ENCODE measurements at regions not wholly inside any gene's neighbourhood (a gene's known extent, or its start where the extent isn't known, plus 50 kb on each side); places are given as distances from the start of the nearest gene placed in this dataset.

DNA sequence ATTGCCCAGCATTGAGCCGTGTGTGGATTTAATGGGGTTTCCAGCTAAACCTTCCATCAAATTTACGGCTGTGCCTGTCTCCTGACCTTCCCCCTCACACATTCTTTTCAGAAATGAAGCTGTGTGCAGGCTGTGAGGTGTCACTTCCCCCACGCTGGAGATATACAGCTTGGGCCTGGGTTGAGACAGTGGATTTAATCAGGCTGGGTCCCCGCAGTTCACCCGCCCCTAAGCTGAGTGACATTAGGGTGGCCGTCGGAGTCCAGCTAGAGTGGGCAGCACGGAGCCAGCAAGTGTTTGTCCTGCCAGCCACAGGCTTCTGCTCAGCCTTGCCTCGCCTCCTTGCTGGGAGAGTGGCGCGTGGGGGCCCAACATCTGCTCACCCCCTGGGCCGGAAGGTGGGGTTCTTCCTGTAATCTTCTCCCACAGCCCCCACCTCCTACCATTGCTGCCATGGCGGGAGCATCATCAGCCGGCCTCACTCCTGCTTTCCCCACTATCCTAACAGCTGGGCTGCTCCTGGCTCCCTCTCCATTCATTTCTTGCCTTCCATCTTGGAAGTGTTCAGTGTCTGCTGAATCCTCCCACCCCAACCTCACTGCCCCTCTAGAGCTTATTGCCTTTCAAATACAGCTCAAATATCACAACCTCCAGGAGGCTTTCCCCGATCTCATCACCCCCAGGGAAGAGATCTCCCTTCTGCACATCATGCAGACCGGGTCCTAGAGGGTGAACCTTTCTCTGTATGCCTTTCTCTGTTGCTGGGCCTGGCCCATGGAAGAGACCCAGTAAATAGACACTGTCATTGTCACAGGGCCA is 149.0 kb downstream of the GLI2 start:
- no peak for DNase-seq

- DNase-seq = no peak
Measured at GRCh38 chr2:120885321-120885720, 149.7 kb downstream of the GLI2 start.

- no peak for DNase-seq
Measured at GRCh38 chr2:120885749-120886148, 150.1 kb downstream of the GLI2 start.

DNA sequence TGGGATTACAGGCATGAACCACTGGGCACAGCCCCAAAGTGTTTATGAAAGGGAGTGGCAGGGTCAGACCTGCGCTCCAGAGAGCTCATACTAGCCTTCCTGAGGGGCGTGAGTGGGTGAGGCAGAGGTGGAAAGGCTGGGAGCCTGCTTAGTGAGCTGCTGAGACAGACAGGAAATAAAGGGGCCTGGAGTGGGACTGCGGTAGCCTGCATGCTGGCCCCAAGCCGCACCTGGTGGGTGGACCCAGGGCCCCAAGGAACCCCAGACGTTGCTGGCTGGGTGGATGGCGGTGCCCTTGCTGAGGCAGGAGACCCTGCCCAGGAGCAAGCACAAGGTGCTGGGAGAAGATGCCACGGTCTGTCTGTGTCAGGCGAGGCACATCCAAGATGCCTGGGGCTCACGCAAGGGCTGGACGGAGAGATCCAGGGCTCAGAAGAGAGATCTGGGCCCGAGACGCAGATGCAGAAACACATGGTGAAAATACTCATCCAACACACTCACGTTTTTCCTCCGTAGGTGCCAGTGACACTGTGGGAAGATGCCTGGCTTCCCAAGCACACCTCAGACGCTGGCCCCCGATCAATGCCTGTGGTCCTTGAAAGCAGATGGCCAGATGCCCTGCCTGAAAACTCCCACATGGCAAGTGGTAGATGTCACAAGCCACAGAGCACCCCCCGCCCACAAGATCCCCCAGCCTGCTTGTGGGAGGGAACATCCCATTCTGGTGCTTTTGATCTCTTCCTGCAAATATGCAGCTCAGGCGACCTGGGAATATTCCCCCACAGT is 151.1 kb downstream of the GLI2 start:
- no peak for DNase-seq

DNA sequence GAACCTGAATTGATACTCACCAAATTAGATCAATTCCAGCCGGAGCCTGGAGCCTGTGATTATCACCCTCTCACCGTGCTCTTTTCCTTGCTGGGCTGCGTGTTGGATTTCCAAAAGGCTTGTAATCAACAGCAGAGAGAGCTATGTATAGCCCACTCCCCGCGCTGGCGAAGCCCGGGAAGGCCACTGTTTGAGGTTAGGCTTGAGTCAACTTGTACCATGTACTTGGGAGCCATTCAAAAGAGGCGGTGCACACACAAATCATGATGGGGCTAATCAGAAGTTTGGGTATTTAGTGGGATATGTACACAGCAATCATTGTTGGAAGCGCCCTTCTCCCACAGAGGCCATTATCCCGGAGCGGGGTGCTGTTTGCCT is 151.6 kb downstream of the GLI2 start:
- no peak for DNase-seq

DNA sequence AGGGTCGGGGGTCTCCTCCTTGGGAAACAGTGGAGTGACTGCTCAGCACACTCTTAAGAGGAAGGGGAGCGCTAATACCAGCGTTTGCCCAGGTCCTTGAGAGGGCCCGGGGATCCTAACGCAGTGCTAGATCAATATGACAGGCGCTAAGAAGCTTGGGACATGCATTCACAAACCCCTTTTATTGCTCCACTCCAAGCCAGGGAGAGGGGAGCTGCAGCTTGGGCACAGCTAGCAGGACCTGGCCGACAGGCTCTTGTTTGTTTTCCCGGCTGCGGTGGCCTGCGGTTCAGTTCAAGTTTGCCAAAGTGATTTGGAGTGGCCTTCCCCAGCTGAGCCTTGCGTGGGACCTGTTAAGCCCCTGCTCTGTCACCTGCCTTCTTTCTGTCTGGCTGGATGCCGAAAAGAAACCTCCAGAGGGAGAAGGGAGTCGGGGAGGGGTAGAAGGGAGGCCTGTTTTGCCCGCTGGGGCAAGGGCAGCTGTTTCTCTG is 152.1 kb downstream of the GLI2 start:
- no peak for DNase-seq

DNA sequence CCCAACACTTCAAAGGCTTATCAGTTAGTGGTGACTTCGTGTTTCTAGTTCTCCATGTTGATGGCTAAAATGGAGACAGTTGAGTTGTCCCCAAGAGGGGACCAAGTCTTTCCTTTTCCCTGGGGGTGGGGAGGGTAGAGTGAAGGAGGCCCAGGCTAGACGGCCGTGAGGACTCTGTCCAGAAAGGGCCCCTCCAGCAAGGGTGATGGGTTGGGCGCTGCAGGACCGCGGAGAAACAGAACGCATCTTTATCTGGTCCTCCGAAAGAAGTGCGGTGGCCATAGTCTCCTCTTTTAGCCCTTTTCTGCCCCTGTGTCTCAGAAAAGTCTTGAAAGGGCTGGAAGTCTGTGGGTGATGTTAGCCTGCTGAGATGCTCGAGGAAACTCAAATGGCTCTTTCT is 153.2 kb downstream of the GLI2 start:
- DNase-seq = no peak

DNA sequence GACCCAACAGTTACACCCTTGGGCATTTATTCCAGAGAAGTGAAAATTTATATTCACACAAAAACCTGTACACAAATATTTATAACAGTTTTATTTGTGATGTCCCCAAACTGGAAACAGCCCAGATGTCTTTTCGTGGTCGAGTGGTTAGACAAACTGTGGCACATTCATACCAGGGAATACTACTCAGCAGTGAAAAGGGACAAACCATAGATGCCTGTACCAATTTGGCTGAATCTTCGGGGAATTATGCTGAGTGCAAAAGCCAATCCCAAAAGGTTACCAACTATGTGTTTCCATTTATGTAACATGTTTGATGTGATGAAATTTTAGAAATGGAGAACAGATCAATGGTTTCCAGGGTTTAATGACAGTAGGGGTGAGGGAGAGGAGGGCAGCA is 154.3 kb downstream of the GLI2 start:
- no peak for DNase-seq

DNA sequence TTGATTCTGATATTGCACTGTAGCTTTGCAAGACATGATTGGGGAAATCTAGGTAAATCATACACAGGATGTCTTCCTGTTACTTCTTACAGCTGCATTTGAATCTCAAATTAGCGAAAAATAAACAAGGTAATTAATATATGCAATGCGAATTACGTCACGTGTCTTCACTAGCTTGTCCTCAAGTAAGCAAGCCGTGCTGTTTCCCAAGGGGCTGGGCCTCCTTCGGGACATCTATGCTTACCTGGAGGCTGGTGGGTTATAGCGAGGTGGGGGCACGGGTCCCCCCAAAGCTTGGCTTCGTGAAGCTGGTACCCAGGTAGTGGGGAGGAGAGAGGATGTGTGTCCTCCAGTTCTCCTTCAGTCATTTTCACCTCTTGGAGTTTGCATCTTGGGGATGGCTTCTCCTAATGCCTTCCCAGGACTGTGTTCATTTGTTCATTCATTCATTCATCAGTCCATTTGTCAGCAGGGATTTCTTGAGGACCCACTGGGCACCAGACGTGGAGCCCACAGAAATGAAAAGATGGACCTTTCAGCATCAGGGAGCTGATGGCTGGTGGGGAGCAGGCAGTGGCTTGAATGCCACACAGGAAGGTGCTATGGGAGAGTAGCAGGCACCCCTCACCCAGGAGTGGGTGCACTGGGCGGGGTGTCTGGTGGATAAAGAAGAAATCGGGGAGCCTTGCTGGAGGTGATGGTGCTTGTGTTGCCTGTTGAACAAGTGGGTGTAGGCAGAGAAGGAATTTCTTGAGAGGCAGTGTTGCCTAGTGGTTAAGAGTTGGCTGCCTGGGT is 155.1 kb downstream of the GLI2 start:
- DNase-seq = no peak

DNA sequence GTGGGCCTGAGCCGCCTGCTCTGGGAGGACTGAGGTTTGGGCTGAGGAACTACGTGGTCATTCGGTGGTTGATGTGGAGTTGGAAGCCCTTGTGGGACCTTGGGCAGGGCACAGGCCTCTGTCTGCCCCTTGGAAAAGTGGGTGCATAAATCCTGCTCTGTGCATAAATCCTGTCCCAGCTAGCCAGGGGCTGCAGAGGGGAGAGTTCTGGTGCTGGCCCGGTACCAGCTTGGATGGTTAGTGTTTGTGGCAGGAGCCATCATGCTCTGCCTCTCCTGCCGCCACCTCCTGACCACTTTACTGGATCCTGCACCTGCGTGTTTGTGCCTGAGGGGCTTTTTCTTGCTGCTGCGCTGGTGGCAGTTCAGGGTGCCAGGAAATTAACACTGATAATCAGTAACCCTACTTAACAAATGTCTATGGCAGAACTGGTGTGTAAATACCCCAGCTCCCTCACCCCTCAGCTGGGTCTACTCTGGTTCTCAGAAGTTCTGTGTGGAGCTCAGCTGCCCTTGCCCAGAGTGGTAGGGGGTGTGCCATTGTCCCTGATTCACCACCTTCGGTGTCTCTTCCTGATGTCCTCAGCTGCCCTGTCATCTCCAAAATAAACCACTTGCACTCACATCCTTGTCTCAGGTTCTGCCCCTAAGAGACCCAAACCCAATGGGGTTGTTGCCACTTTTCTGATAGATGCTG is 156.8 kb downstream of the GLI2 start:
- DNase-seq = no peak

- DNase-seq = no peak
Measured at GRCh38 chr2:120892967-120893667, 157.4 kb downstream of the GLI2 start.

- DNase-seq = no peak
Measured at GRCh38 chr2:120893811-120894584, 158.3 kb downstream of the GLI2 start.

GRCh38 chr2:120894966-120895365 is 159.3 kb downstream of the GLI2 start:
- no peak for DNase-seq

GRCh38 chr2:120896126-120896525 is 160.5 kb downstream of the GLI2 start:
- DNase-seq = no peak

DNA sequence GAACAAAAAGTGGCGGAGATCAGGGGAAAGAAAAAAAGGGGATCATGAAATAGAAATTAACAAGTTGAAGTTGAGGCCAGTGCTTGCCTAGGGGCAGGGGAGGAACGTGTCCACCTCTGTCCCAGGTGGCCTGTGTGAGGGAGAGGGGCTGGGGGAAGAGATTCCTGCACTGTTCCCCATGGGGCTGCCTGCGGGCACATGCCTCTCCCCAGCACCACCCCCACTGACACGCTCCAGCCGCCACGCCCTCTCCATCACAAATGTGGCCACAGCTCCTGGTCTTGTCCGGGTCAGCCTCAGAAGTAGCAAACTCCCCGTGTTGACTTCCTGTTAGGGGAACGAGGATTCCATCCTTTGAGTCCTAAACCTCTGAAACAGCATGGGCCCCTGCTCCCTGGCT is 161.2 kb downstream of the GLI2 start:
- no peak for DNase-seq

DNA sequence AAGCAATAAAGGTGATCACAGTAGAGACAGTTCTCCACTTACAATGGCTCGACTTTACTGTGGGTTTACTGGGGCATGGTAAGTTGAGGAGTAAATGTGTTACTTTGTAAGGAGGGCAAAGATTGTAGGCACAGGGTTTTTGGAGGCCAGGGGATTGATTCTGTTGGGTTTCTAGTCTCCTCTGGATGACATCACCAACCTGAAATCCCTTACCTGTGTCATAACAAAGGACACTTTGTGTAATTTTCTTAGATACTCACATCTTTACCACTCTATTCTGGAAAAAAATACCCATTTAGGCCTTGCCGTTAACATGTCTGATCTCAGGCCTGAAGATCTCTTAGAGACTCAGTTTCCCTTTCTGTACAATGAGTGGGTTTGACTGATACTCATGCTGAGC is 161.7 kb downstream of the GLI2 start:
- DNase-seq = no peak

GRCh38 chr2:120898496-120898895 is 162.8 kb downstream of the GLI2 start:
- DNase-seq = no peak

- no peak for DNase-seq
Measured at GRCh38 chr2:120898961-120899750, 163.5 kb downstream of the GLI2 start.

DNA sequence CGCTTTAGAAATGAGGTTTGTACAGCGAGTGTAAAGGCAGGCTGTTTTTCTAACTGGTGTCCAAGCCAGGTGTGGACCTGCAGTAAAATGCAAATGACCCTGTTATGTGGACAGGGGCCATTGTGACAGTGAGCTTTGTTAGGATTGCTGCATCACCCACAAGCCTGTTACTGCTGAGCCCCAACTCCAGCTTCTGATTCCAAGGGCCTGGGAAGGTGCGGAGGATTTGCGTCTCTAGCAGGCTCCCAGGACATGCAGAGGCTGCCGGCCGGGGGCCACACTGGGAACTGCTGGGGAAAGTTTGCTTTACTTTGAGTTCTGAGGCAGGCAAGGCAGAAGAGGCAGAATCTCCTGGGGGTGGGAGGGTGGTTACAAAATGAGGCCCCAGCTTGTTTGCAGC is 164.1 kb downstream of the GLI2 start:
- no peak for DNase-seq

GRCh38 chr2:120901201-120901600 is 165.5 kb downstream of the GLI2 start:
- DNase-seq = no peak

All from 8988T (cell line).